ENCODE measurements at regions not wholly inside any gene's neighbourhood (a gene's known extent, or its start where the extent isn't known, plus 50 kb on each side); places are given as distances from the start of the nearest gene placed in this dataset.

GRCh38 chr13:106041445-106041844, 494.0 kb downstream of the EFNB2 start:
- DNase-seq (ENCODE audit: low read depth in 3 of 3) = no peak

- no peak for DNase-seq (ENCODE audit: low read depth in 3 of 3)
Measured at GRCh38 chr13:106038752-106039151, 496.7 kb downstream of the EFNB2 start.

GRCh38 chr13:106036870-106037269, 498.6 kb downstream of the EFNB2 start:
- no peak for DNase-seq (ENCODE audit: low read depth in 3 of 3)

GRCh38 chr13:106034201-106034600, 501.3 kb downstream of the EFNB2 start:
- DNase-seq (ENCODE audit: low read depth in 3 of 3) = no peak

- DNase-seq (ENCODE audit: low read depth in 3 of 3) = no peak
Measured at GRCh38 chr13:106033659-106034058, 501.8 kb downstream of the EFNB2 start.

- DNase-seq (ENCODE audit: low read depth in 3 of 3) = no peak
Measured at GRCh38 chr13:106032441-106032840, 503.0 kb downstream of the EFNB2 start.

GRCh38 chr13:106029676-106030290, 505.7 kb downstream of the EFNB2 start:
- DNase-seq (ENCODE audit: low read depth in 3 of 3) = no peak

- DNase-seq (ENCODE audit: low read depth in 3 of 3) = no peak
Measured at GRCh38 chr13:106028911-106029310, 506.6 kb downstream of the EFNB2 start.

- DNase-seq (ENCODE audit: low read depth in 3 of 3) = no peak
Measured at GRCh38 chr13:106011600-106011999, 523.9 kb downstream of the EFNB2 start.

- DNase-seq (ENCODE audit: low read depth in 3 of 3) = no peak
Measured at GRCh38 chr13:106010836-106011235, 524.6 kb downstream of the EFNB2 start.

GRCh38 chr13:106008540-106008939, 526.9 kb downstream of the EFNB2 start:
- DNase-seq (ENCODE audit: low read depth in 3 of 3) = no peak

GRCh38 chr13:106007156-106007555, 528.3 kb downstream of the EFNB2 start:
- DNase-seq (ENCODE audit: low read depth in 3 of 3) = no peak

GRCh38 chr13:106003651-106004050, 531.8 kb downstream of the EFNB2 start:
- no peak for DNase-seq (ENCODE audit: low read depth in 3 of 3)

GRCh38 chr13:106001443-106001842, 534.0 kb downstream of the EFNB2 start:
- DNase-seq (ENCODE audit: low read depth in 3 of 3) = no peak

- no peak for DNase-seq (ENCODE audit: low read depth in 3 of 3)
Measured at GRCh38 chr13:105997581-105998550, 537.6 kb downstream of the EFNB2 start.

- DNase-seq (ENCODE audit: low read depth in 3 of 3) = no peak
Measured at GRCh38 chr13:105996391-105997025, 539.0 kb downstream of the EFNB2 start.

- no peak for DNase-seq (ENCODE audit: low read depth in 3 of 3)
Measured at GRCh38 chr13:105994340-105994739, 541.1 kb downstream of the EFNB2 start.

GRCh38 chr13:105991622-105992277, 543.7 kb downstream of the EFNB2 start:
- DNase-seq (ENCODE audit: low read depth in 3 of 3) = no peak

- no peak for DNase-seq (ENCODE audit: low read depth in 3 of 3)
Measured at GRCh38 chr13:105991131-105991530, 544.3 kb downstream of the EFNB2 start.

- DNase-seq (ENCODE audit: low read depth in 3 of 3) = no peak
Measured at GRCh38 chr13:105990256-105990958, 545.1 kb downstream of the EFNB2 start.

- no peak for DNase-seq (ENCODE audit: low read depth in 3 of 3)
Measured at GRCh38 chr13:105984646-105985045, 550.8 kb downstream of the EFNB2 start.

All from stimulated activated CD4-positive, alpha-beta T cell treated with anti-CD3 and anti-CD28 coated beads, TNF-alpha, amount 100 ng/mL, for 48 hours (primary cell).